ENCODE measurements at regions not wholly inside any gene's neighbourhood (a gene's known extent, or its start where the extent isn't known, plus 50 kb on each side); places are given as distances from the start of the nearest gene placed in this dataset.

DNA sequence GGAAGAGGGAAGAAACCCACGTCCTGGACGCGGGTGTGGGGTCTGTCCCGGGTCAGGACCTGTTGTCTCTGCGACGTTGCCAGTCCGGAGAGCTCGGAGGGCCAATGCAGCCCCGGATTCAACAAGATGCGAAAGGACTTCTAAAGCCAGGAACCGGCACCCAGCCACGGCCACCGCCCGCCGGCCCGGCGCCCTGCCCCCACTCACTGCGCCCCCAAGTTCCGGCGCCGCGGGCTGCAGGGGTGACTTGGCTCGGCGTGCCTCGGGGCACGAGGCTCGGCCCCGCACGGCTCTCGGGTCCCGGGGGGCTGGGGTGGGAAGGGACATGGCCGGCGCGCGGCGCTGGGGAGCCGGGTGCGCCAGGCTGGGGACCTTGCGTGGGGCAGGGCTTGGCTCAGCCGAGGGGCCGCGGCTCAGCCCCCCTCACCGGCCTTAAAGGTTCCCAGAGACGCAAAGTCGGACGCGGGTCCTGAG is 51.8 kb upstream of the H6PD start:
- Histone ChIP-seq H3K36me3 (ENCODE audit: control insufficient read depth in 1 of 2, insufficient read depth in 2 of 2, low read length in 2 of 2) (peaks cover 6 to 11% of the 10 kb centered on the region in 2 experiments), H3K27ac (ENCODE audit: low read depth, low read length) (no peak overlapping the region), H2BK5ac (ENCODE audit: low read depth, low read length, poor library complexity) (no peak overlapping the region), H3K4ac (ENCODE audit: low read depth, low read length) (peak overlapping the region; percentile 87), H4K12ac (ENCODE audit: low read depth, low read length) (peak overlapping the region; percentile 98), H3K79me2 (ENCODE audit: control insufficient read depth, insufficient read depth, low read length, poor library complexity) (peaks cover 24% of the 10 kb centered on the region), H2AFZ (ENCODE audit: insufficient read depth, low read length, poor library complexity) (peak overlapping the region; percentile 90), H3K79me1 (ENCODE audit: low read length) (peaks cover 20% of the 10 kb centered on the region), H3K4me2 (ENCODE audit: low read length) (peak overlapping the region; percentile 70), H3K18ac (ENCODE audit: low read length) (peak overlapping the region; percentile 96), H3K4me1 (ENCODE audit: control insufficient read depth in 1 of 2, insufficient read depth in 2 of 2, low read length in 2 of 2) (peaks cover 8 to 21% of the 10 kb centered on the region in 2 experiments), H4K8ac (ENCODE audit: low read depth, low read length) (peak overlapping the region; percentile 92), H3K4me3 (ENCODE audit: low read depth, low read length) (peak overlapping the region; percentile 63), H3K23ac (ENCODE audit: low read length) (no peak overlapping the region), H2BK12ac (ENCODE audit: low read length) (peak overlapping the region; percentile 53), H3K27me3 (ENCODE audit: insufficient read depth, low read length) (peaks cover 8% of the 10 kb centered on the region), H3K9ac (ENCODE audit: low read length) (peak overlapping the region; percentile 45), H2BK120ac (ENCODE audit: insufficient read depth, low read length, poor library complexity) (peak overlapping the region; percentile 92), H3K9me3 (ENCODE audit: insufficient read depth, low read depth, low read length) (no peaks in the 10 kb centered on the region), H3K14ac (ENCODE audit: low read length) (peak overlapping the region; percentile 95), H4K91ac (ENCODE audit: low read depth, low read length) (peak overlapping the region; percentile 97), H2AK5ac (ENCODE audit: low read length) (no peak overlapping the region)
- WGBS (ENCODE audit: extremely low coverage, insufficient coverage, insufficient read length) = no CpG with 5 or more reads among the region's 47 CpGs
- DNase-seq = no peak

DNA sequence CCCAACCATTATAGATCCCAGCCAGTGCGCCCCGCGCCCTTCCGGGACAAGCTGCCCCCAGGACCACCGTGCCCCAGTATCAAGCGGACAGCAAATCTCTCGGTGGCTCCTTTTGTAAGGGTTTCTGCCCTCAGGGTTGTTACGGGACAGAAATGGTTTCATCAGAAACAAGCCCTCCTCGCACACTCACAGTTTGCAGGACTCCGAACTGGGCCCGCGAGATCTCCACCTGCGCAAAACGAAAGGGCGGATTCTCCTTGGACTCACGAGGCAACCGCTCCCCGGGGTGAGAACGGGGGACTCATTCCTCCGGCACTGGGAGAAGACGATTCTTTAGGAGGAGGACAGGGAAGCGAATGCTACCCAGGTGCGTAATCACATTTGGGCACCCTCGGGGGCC is 51.1 kb upstream of the H6PD start:
- no CpG with 5 or more reads among the region's 24 CpGs for WGBS (ENCODE audit: extremely low coverage, insufficient coverage, insufficient read length)
- Histone ChIP-seq H4K91ac (ENCODE audit: low read depth, low read length) (peak overlapping the region; percentile 97), H2BK5ac (ENCODE audit: low read depth, low read length, poor library complexity) (no peak overlapping the region), H3K27me3 (ENCODE audit: insufficient read depth, low read length) (peaks cover 8% of the 10 kb centered on the region), H3K36me3 (ENCODE audit: control insufficient read depth in 1 of 2, insufficient read depth in 2 of 2, low read length in 2 of 2) (peaks cover 6 to 8% of the 10 kb centered on the region in 2 experiments), H2AK5ac (ENCODE audit: low read length) (no peak overlapping the region), H2BK12ac (ENCODE audit: low read length) (no peak overlapping the region), H3K9ac (ENCODE audit: low read length) (no peak overlapping the region), H3K4me2 (ENCODE audit: low read length) (peak overlapping the region; percentile 70), H4K8ac (ENCODE audit: low read depth, low read length) (no peak overlapping the region), H3K79me1 (ENCODE audit: low read length) (peaks cover 20% of the 10 kb centered on the region), H3K14ac (ENCODE audit: low read length) (no peak overlapping the region), H2BK120ac (ENCODE audit: insufficient read depth, low read length, poor library complexity) (no peak overlapping the region), H3K23ac (ENCODE audit: low read length) (no peak overlapping the region), H3K27ac (ENCODE audit: low read depth, low read length) (no peak overlapping the region), H2AFZ (ENCODE audit: insufficient read depth, low read length, poor library complexity) (no peak overlapping the region), H4K12ac (ENCODE audit: low read depth, low read length) (no peak overlapping the region), H3K18ac (ENCODE audit: low read length) (no peak overlapping the region), H3K9me3 (ENCODE audit: insufficient read depth, low read depth, low read length) (no peaks in the 10 kb centered on the region), H3K79me2 (ENCODE audit: control insufficient read depth, insufficient read depth, low read length, poor library complexity) (peaks cover 24% of the 10 kb centered on the region), H3K4me3 (ENCODE audit: low read depth, low read length) (peak overlapping the region; percentile 63), H3K4me1 (ENCODE audit: control insufficient read depth in 1 of 2, insufficient read depth in 2 of 2, low read length in 2 of 2) (peaks cover 8 to 21% of the 10 kb centered on the region in 2 experiments), H3K4ac (ENCODE audit: low read depth, low read length) (no peak overlapping the region)
- no peak for DNase-seq

DNA sequence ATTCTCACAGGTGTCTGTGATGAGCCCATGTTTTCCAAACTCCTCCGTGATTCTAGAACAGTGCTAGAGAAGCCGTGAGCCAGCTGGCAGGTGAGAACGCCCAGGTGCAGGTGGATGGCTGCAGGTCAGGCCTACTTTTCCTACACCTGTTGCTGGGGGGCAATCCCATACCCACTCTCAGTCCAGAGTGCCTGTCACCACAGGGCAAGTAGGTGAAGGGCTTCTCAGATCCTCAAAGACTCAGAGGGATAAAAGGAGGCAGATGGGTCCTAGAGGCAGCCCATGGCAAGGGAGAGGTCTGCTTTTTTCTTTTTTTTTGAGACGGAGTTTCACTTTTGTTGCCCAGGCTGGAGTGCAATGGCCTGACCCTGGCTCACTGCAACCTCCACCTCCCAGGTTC is 50.7 kb upstream of the H6PD start:
- H3K4me2 ChIP-seq (ENCODE audit: low read length) = no peak overlapping the region
- no peak overlapping the region for H3K4ac ChIP-seq (ENCODE audit: low read depth, low read length)
- H2AK5ac ChIP-seq (ENCODE audit: low read length) = no peak overlapping the region
- H3K79me1 ChIP-seq (ENCODE audit: low read length) = peaks cover 20% of the 10 kb centered on the region
- no peaks in the 10 kb centered on the region for H3K9me3 ChIP-seq (ENCODE audit: insufficient read depth, low read depth, low read length)
- no peak overlapping the region for H3K23ac ChIP-seq (ENCODE audit: low read length)
- no peak overlapping the region for H4K12ac ChIP-seq (ENCODE audit: low read depth, low read length)
- H4K91ac ChIP-seq (ENCODE audit: low read depth, low read length) = no peak overlapping the region
- H2BK5ac ChIP-seq (ENCODE audit: low read depth, low read length, poor library complexity) = no peak overlapping the region
- H3K36me3 ChIP-seq (ENCODE audit: control insufficient read depth in 1 of 2, insufficient read depth in 2 of 2, low read length in 2 of 2) = peaks cover 1 to 4% of the 10 kb centered on the region in 2 experiments
- H3K4me3 ChIP-seq (ENCODE audit: low read depth, low read length) = no peak overlapping the region
- H3K79me2 ChIP-seq (ENCODE audit: control insufficient read depth, insufficient read depth, low read length, poor library complexity) = peaks cover 20% of the 10 kb centered on the region
- no peak for DNase-seq
- H3K18ac ChIP-seq (ENCODE audit: low read length) = no peak overlapping the region
- H4K8ac ChIP-seq (ENCODE audit: low read depth, low read length) = no peak overlapping the region
- no CpG with 5 or more reads among the region's 4 CpGs for WGBS (ENCODE audit: extremely low coverage, insufficient coverage, insufficient read length)
- peaks cover 8 to 21% of the 10 kb centered on the region in 2 experiments for H3K4me1 ChIP-seq (ENCODE audit: control insufficient read depth in 1 of 2, insufficient read depth in 2 of 2, low read length in 2 of 2)
- H2AFZ ChIP-seq (ENCODE audit: insufficient read depth, low read length, poor library complexity) = no peak overlapping the region
- no peak overlapping the region for H3K27ac ChIP-seq (ENCODE audit: low read depth, low read length)
- H3K27me3 ChIP-seq (ENCODE audit: insufficient read depth, low read length) = peaks cover 8% of the 10 kb centered on the region
- H3K9ac ChIP-seq (ENCODE audit: low read length) = no peak overlapping the region
- H2BK120ac ChIP-seq (ENCODE audit: insufficient read depth, low read length, poor library complexity) = no peak overlapping the region
- H2BK12ac ChIP-seq (ENCODE audit: low read length) = no peak overlapping the region
- no peak overlapping the region for H3K14ac ChIP-seq (ENCODE audit: low read length)

GRCh38 chr1:9184749-9185148 is 49.8 kb upstream of the H6PD start:
- no peak overlapping the region for H3K27ac ChIP-seq (ENCODE audit: low read depth, low read length)
- H4K12ac ChIP-seq (ENCODE audit: low read depth, low read length) = no peak overlapping the region
- DNase-seq = no peak
- no peak overlapping the region for H2BK12ac ChIP-seq (ENCODE audit: low read length)
- no peak overlapping the region for H2BK120ac ChIP-seq (ENCODE audit: insufficient read depth, low read length, poor library complexity)
- no peak overlapping the region for H3K4me3 ChIP-seq (ENCODE audit: low read depth, low read length)
- no peak overlapping the region for H3K18ac ChIP-seq (ENCODE audit: low read length)
- H2AK5ac ChIP-seq (ENCODE audit: low read length) = no peak overlapping the region
- no peak overlapping the region for H4K91ac ChIP-seq (ENCODE audit: low read depth, low read length)
- no peak overlapping the region for H3K23ac ChIP-seq (ENCODE audit: low read length)
- WGBS (ENCODE audit: extremely low coverage, insufficient coverage, insufficient read length) = no CpG with 5 or more reads among the region's 8 CpGs
- no peak overlapping the region for H2BK5ac ChIP-seq (ENCODE audit: low read depth, low read length, poor library complexity)
- H3K4ac ChIP-seq (ENCODE audit: low read depth, low read length) = no peak overlapping the region
- peaks cover 20% of the 10 kb centered on the region for H3K79me1 ChIP-seq (ENCODE audit: low read length)
- peaks cover 0 to 2% of the 10 kb centered on the region in 2 experiments for H3K36me3 ChIP-seq (ENCODE audit: control insufficient read depth in 1 of 2, insufficient read depth in 2 of 2, low read length in 2 of 2)
- H2AFZ ChIP-seq (ENCODE audit: insufficient read depth, low read length, poor library complexity) = no peak overlapping the region
- no peak overlapping the region for H4K8ac ChIP-seq (ENCODE audit: low read depth, low read length)
- H3K9ac ChIP-seq (ENCODE audit: low read length) = no peak overlapping the region
- no peak overlapping the region for H3K4me2 ChIP-seq (ENCODE audit: low read length)
- H3K14ac ChIP-seq (ENCODE audit: low read length) = no peak overlapping the region
- peaks cover 8% of the 10 kb centered on the region for H3K27me3 ChIP-seq (ENCODE audit: insufficient read depth, low read length)
- peaks cover 20% of the 10 kb centered on the region for H3K79me2 ChIP-seq (ENCODE audit: control insufficient read depth, insufficient read depth, low read length, poor library complexity)
- peaks cover 8 to 21% of the 10 kb centered on the region in 2 experiments for H3K4me1 ChIP-seq (ENCODE audit: control insufficient read depth in 1 of 2, insufficient read depth in 2 of 2, low read length in 2 of 2)
- H3K9me3 ChIP-seq (ENCODE audit: insufficient read depth, low read depth, low read length) = no peaks in the 10 kb centered on the region
